Fibroblast of lung (primary cell): ENCODE measurements at regions not wholly inside any gene's neighbourhood (a gene's known extent, or its start where the extent isn't known, plus 50 kb on each side); places are given as distances from the start of the nearest gene placed in this dataset.
"Not testable (repeated sequence)": the region's sequence is repeated elsewhere in the genome, so short reads cannot be mapped to it uniquely, and the experiment has no call there.

Experiments used
- DNase-seq, 2 donors: peaks; one replicate each; pipeline versions ENCODE4 v3.0.0 to v3.0.0-alpha.2; 2010; ENCODE audit warnings: low read depth in 2 of 2
- H2AFZ ChIP-seq: 2 replicates; pipeline ENCODE4 v1.5.1; 2012; ENCODE audit warnings: low read length, control low read depth, inconsistent platforms
- H3K27ac ChIP-seq: 2 replicates; pipeline ENCODE4 v1.5.1; 2011; ENCODE audit warnings: low read length, control low read depth; ENCODE audit not compliant: insufficient read depth
- H3K27me3 ChIP-seq: 2 replicates; pipeline ENCODE4 v1.5.1; 2011; ENCODE audit warnings: mild to moderate bottlenecking, low read length; ENCODE audit not compliant: control insufficient read depth, insufficient read depth
- H3K36me3 ChIP-seq: 2 replicates; pipeline ENCODE4 v1.5.1; 2011; ENCODE audit warnings: low read length; ENCODE audit not compliant: control insufficient read depth, insufficient read depth
- H3K4me1 ChIP-seq: 2 replicates; pipeline ENCODE4 v1.5.1; 2011; ENCODE audit warnings: low read length; ENCODE audit not compliant: control insufficient read depth, insufficient read depth; ENCODE audit errors: extremely low read depth
- H3K4me2 ChIP-seq: 2 replicates; pipeline ENCODE4 v1.5.1; 2011; ENCODE audit warnings: low read length, control low read depth; ENCODE audit not compliant: insufficient read depth; ENCODE audit errors: extremely low read depth
- H3K4me3 ChIP-seq, 4 experiments: fragments of 200-600 bp in 1 of 4; sonication (generic) in 1 of 4; replicated peaks in 1 of 4; 2 replicates each; pipeline ENCODE4 v1.5.1; 2011 to 2016; ENCODE audit warnings: low read length in 4 of 4, low read depth in 3 of 4, mild to moderate bottlenecking in 3 of 4, control low read depth in 2 of 4, inconsistent platforms in 1 of 4, mixed read lengths in 1 of 4; ENCODE audit not compliant: insufficient read depth in 1 of 4; ENCODE audit errors: control extremely low read depth in 1 of 4
- H3K79me2 ChIP-seq: 2 replicates; pipeline ENCODE4 v1.5.1; 2012; ENCODE audit warnings: mild to moderate bottlenecking, low read length, inconsistent platforms; ENCODE audit not compliant: control insufficient read depth, insufficient read depth
- H3K9ac ChIP-seq: 2 replicates; pipeline ENCODE4 v1.5.1; 2011; ENCODE audit warnings: mild to moderate bottlenecking, low read length, control low read depth; ENCODE audit not compliant: insufficient read depth
- H3K9me3 ChIP-seq: 2 replicates; pipeline ENCODE4 v1.5.1; 2012; ENCODE audit warnings: low read depth, low read length; ENCODE audit not compliant: control insufficient read depth, insufficient read depth
- H4K20me1 ChIP-seq: 2 replicates; pipeline ENCODE4 v1.5.1; 2011; ENCODE audit warnings: low read length; ENCODE audit not compliant: control insufficient read depth, insufficient read depth; ENCODE audit errors: extremely low read depth
- EZH2 ChIP-seq: IDR thresholded peaks from 2 replicates; pipeline ENCODE4 v1.5.1; 2012; ENCODE audit warnings: low read length, control low read depth, mild to moderate bottlenecking; ENCODE audit errors: missing control alignments
- TF ChIP-seq, protein P1 (sequence below), 2 donors: IDR thresholded peaks in 1 of 2; conservative IDR thresholded peaks in 1 of 2; 1 replicate in 1 of 2; 2 replicates in 1 of 2; pipeline ENCODE4 v1.5.1; 2011 to 2012; ENCODE audit warnings: low read length in 2 of 2, control low read depth in 1 of 2, inconsistent platforms in 1 of 2, low read depth in 1 of 2, mild to moderate bottlenecking in 1 of 2

- DNase-seq, result no peak
- Histone ChIP-seq H3K9ac (no peak overlapping the region), H3K9me3 (no peaks in the 10 kb centered on the region)
Measured at GRCh38 chr5:82636591-82636990, 358.4 kb upstream of the RPS23 start.

DNA sequence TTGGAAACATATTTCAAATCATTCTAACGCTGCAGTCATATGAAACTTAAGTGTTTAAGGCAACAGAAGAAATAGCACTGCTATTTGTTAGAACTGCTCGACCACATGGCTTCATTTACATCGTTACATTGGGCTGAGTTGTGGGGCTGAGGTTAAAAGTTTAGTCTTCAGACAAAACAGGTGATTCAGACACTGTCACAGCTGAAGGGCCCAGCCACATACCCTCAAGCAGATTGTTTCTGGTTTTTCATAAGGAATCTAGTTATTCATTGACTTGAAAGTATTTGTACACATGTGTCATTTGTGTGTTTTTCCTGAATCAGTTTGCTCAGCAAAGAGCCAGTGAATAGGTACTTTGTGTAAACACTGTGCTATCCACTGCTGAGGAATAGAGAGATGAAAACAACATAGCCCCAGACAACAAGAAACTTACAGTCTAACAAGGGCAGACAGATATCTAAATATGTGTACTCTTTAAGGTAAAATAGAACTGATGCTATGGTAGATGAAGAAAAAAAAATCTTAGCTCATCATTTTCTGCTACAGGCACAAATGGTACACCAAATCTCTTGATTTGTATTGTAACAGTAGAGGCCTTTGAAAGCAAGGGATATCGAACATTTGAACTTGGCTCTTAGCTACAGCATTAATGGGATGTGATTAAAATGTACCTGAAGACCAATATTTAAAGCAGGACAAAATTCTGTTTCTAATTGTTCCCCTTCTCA, 357.6 kb upstream of the RPS23 start:
- Histone ChIP-seq H3K9me3 (no peaks in the 10 kb centered on the region), H3K9ac (no peak overlapping the region), H4K20me1 (no peaks in the 10 kb centered on the region), H3K4me1 (peaks cover 2% of the 10 kb centered on the region), H3K36me3 (no peaks in the 10 kb centered on the region), H3K4me3 (no peak overlapping the region), H2AFZ (no peak overlapping the region), H3K79me2 (no peaks in the 10 kb centered on the region), H3K27me3 (no peaks in the 10 kb centered on the region), H3K27ac (no peak overlapping the region), H3K4me2 (no peak overlapping the region)
- TF ChIP-seq, protein P1, sequence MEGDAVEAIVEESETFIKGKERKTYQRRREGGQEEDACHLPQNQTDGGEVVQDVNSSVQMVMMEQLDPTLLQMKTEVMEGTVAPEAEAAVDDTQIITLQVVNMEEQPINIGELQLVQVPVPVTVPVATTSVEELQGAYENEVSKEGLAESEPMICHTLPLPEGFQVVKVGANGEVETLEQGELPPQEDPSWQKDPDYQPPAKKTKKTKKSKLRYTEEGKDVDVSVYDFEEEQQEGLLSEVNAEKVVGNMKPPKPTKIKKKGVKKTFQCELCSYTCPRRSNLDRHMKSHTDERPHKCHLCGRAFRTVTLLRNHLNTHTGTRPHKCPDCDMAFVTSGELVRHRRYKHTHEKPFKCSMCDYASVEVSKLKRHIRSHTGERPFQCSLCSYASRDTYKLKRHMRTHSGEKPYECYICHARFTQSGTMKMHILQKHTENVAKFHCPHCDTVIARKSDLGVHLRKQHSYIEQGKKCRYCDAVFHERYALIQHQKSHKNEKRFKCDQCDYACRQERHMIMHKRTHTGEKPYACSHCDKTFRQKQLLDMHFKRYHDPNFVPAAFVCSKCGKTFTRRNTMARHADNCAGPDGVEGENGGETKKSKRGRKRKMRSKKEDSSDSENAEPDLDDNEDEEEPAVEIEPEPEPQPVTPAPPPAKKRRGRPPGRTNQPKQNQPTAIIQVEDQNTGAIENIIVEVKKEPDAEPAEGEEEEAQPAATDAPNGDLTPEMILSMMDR (conservative IDR thresholded peaks at IDR 0.05 in 1 of 2, IDR thresholded peaks at IDR 0.05 in 1 of 2; ENCODE audit: low read depth in 1 of 2, low read length in 2 of 2), result no peak
- no peak for TF ChIP-seq EZH2
- DNase-seq, result peak; percentile 83 to 99

More at GRCh38 chr5:82636591-82636990, 358.4 kb upstream of the RPS23 start:
- no peak overlapping the region for H3K4me3 ChIP-seq
- H3K4me2 ChIP-seq, result no peak overlapping the region
- no peaks in the 10 kb centered on the region for H3K36me3 ChIP-seq
- no peaks in the 10 kb centered on the region for H4K20me1 ChIP-seq
- peaks cover 4% of the 10 kb centered on the region for H3K4me1 ChIP-seq
- no peaks in the 10 kb centered on the region for H3K79me2 ChIP-seq
- TF ChIP-seq, protein P1 (conservative IDR thresholded peaks at IDR 0.05 in 1 of 2, IDR thresholded peaks at IDR 0.05 in 1 of 2; ENCODE audit: low read depth in 1 of 2, low read length in 2 of 2), result no peak
- TF ChIP-seq EZH2, result no peak
- H2AFZ ChIP-seq, result no peak overlapping the region
- no peak overlapping the region for H3K27ac ChIP-seq
- no peaks in the 10 kb centered on the region for H3K27me3 ChIP-seq

DNA sequence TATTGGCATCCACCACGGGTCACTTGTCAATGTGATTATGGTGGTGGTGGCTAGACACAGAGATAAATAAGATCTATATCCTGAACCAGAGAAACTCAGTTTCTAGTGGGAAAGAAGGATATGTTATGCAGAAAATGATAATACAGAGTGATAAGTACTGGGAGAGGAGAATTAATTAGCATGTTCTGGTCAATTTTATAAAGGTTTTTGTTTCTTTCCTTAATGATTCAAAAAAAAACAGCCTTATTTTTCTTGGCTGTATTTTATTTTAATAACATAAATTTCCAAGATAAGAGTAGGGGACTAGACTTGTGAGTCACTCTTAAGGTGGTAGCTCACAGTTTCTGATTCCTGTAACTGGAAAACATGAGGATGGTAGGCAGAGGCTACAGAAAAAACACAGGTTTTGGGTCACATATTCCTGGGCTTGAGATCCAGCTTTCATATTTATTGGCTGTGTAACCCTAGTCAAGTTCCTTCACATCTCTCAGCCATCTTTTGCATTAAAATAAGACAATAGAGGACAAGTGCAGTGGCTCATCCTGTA, 350.3 kb upstream of the RPS23 start:
- H3K27ac ChIP-seq, result no peak overlapping the region
- no peak overlapping the region for H3K4me3 ChIP-seq
- H3K27me3 ChIP-seq, result no peaks in the 10 kb centered on the region
- no peak overlapping the region for H3K4me2 ChIP-seq
- peak in 1 of 2 donors; percentile 86 for DNase-seq
- no peak overlapping the region for H2AFZ ChIP-seq
- H3K9ac ChIP-seq, result no peak overlapping the region
- peaks cover 2% of the 10 kb centered on the region for H3K4me1 ChIP-seq
- no peaks in the 10 kb centered on the region for H4K20me1 ChIP-seq
- TF ChIP-seq, protein P1 (conservative IDR thresholded peaks at IDR 0.05 in 1 of 2, IDR thresholded peaks at IDR 0.05 in 1 of 2; ENCODE audit: low read depth in 1 of 2, low read length in 2 of 2), result no peak
- TF ChIP-seq EZH2, result no peak
- no peaks in the 10 kb centered on the region for H3K36me3 ChIP-seq
- no peaks in the 10 kb centered on the region for H3K9me3 ChIP-seq
- no peaks in the 10 kb centered on the region for H3K79me2 ChIP-seq

- not testable (repeated sequence) for H3K4me1 ChIP-seq, H3K27me3 ChIP-seq, H2AFZ ChIP-seq, H3K36me3 ChIP-seq, H3K4me2 ChIP-seq, H3K9me3 ChIP-seq, H3K79me2 ChIP-seq, H3K27ac ChIP-seq, H3K4me3 ChIP-seq, H3K9ac ChIP-seq, H4K20me1 ChIP-seq
- peak in 1 of 2 donors; percentile 42 for DNase-seq
Measured at GRCh38 chr5:82626905-82627591, 348.9 kb upstream of the RPS23 start.
